Fibroblast of skin of left quadriceps (primary cell): ENCODE measurements at regions not wholly inside any gene's neighbourhood (a gene's known extent, or its start where the extent isn't known, plus 50 kb on each side); places are given as distances from the start of the nearest gene placed in this dataset.
"Not testable (repeated sequence)": the region's sequence is repeated elsewhere in the genome, so short reads cannot be mapped to it uniquely, and the experiment has no call there.

Source experiments
- DNase-seq, 2 experiments: peaks; one replicate each; pipeline ENCODE4 v3.0.0-alpha.2; 2013; ENCODE audit warnings: low read depth in 2 of 2

DNA sequence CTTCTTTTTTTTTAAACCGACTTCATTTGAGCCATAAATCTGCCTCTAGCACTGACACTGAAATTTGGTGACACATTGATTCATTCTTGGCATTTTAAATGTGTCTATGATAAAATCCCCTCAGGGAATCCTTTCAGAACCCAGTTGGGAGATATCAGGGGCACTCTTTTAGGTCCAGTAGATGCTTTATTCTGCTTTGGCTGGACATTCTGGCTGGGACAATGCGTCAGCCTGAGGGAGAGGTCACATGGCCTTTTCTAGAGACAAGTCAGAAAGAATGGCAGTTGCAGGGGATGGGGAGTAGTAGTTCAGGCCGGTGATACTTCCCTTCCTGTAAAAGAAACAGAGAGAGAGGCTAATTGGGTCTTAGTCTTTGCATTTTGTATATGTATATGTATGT, 63.1 kb downstream of the TRIM43 start:
- not testable (repeated sequence) for DNase-seq

GRCh38 chr2:95656553-95656952, 64.8 kb downstream of the TRIM43 start:
- DNase-seq = not testable (repeated sequence)

GRCh38 chr2:95657937-95658336, 66.1 kb downstream of the TRIM43 start:
- DNase-seq = not testable (repeated sequence)

DNA sequence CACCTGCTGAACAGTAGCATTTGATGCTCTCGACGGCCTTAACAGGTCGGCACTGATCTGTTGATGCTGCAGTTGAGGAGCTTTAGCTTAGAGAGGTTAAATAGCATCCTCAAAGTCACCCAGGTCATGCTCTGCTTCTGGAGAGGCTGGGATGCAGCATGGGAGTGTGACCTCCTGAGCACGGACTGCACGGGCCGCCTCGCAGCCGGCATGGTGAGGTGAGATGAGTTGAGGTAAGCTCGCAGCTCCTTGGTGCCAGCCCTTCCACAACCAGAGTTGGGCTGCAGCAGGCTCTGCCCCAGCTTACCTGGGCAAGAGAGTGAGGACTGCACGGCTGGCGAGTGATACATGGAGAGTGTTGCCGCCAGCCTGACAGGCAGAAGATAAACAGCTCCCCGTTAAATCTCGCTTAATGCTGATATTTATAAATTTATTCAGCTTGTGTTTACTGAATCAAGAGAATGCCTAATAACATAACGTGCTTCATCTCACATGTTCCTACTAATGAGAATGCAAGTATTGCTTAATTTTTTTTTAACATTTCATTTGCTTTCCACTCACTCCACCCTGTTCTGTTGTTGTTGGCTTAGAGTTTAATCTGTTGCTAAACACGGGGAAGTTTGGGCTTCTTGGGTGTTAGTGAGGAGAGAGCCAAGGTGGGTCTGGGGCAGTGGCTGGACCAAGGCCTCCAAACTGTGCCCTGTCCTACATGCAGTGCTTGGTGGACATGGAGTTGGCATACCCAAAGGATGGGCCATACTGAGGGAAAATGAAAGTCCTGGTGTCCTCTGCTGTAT, 69.2 kb downstream of the TRIM43 start:
- DNase-seq = not testable (repeated sequence)

- DNase-seq = not testable (repeated sequence)
Measured at GRCh38 chr2:95663471-95664441, 72.0 kb downstream of the TRIM43 start.

GRCh38 chr2:95666636-95667035, 74.8 kb downstream of the TRIM43 start:
- DNase-seq = not testable (repeated sequence)

- no peak for DNase-seq
Measured at GRCh38 chr2:95667480-95667879, 75.7 kb downstream of the TRIM43 start.

DNA sequence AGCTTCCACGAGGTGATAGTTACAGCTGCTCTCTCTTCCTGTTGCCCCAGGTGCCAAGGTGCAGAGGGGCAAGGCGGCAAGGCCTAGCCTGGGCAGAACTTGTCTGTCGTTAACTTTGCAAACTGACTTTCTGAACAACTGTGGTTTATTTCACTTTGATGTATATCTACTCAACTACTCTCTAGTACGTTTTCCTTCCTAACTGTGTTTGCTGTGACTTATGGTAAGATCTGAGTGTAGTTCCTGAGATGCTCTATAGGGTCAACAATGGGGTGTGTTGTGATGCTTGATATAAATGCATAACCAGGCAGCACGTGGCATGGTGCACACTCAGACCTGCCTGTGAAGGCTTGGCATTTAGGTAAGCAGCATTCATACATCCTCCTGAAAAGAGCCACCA, 77.1 kb downstream of the TRIM43 start:
- not testable (repeated sequence) for DNase-seq

- peak in 1 of 2 experiments; percentile 11 for DNase-seq
Measured at GRCh38 chr2:95669441-95669991, 77.7 kb downstream of the TRIM43 start.

DNA sequence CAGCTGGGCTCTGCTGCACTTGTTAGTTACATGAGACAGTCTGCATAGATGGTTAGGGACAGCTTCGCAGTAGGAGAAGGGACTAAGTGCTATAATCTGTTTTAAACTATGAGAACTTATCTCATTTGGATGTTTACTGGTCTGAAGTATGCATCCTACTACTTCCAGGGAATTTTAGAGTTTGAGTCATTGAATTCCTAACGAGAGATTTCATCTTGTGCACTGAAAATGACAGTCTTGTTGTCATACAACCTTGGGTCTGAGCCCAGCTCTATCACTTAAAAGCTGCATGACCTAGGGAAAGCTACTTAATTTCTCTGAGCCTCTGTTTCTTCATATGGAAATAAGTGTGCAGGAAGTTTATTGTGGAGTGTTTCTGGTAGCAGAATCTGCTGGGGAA, 78.4 kb downstream of the TRIM43 start:
- DNase-seq = peak; percentile 43 to 44

DNA sequence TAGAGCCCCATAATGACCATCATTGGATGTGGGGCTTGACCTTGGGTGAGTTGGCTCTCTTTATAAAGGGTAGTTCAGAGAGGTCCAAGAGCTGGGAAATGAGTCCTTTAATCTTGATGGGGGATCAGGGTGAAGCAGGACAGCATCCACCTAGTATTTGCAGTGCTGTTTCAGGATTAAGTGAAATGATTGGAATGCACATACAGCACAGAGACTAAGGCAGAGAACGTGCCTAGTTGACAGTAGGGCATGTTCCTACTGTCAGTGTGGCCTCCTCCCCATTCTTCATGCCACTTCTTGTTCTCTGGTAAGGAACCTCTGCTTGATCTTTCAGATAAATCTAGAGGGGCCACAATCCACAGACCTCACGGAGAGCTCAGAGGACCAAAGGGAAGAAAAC, 78.9 kb downstream of the TRIM43 start:
- DNase-seq = no peak

- not testable (repeated sequence) for DNase-seq
Measured at GRCh38 chr2:95671171-95671570, 79.4 kb downstream of the TRIM43 start.

DNA sequence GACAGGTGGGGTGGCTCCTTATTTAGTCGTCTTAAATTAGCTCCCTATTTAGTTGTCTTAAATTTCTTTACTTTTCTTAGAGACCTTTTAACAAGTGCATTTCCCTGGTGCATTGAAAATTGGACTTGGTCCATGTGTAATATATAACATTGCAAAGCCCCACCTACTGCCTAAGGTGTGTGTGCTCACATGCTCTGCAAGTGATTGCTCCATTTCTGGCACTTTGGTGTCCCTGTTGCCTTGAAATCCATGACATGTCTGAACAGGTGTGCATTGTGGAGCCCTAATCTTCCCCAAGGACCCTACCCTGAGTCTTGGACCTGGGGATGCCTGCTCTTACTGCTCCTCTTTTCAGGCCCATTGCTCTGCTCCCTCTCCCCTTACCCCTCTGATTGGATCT, 80.2 kb downstream of the TRIM43 start:
- DNase-seq = not testable (repeated sequence)

DNA sequence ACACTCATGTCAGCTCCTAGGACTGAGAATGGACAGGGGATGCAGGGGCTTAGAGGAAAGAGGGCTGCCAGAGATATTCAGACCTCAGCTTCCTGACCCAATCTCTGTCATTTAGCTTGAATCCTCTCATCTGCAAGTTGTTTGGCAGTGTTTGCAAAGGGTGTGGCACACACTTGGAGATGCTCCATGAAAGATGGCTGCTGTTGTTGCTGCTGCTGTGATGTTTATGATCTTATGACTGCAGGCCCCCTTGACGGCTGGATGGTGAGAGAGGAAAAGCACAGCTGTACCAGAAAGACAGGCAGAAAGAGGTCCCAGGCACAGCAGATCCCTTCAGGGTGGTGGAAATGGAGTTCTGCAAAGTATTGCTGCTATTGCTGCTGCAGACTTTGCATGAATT, 80.7 kb downstream of the TRIM43 start:
- not testable (repeated sequence) for DNase-seq

- no peak for DNase-seq
Measured at GRCh38 chr2:95674186-95674585, 82.4 kb downstream of the TRIM43 start.

- not testable (repeated sequence) for DNase-seq
Measured at GRCh38 chr2:95676573-95676972, 84.8 kb downstream of the TRIM43 start.

DNA sequence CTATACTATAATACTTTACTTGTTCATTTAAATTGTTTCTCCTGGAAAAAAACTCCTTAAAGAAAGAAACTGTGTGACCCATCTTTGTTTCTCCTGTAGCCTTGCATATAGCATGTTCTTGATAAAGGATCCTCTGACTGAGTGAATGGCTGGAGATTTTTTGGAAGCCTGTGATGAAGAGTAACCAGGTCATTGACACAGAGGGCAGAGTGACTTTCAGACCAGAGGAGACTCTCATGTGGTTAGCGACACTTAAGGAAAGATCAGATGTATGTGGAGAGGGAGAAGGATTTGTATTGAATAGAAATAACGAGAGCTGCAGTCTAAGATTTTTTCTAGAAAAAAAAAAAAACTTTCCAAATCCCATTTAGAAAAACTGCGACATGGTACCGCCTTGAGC, 85.5 kb downstream of the TRIM43 start:
- no peak for DNase-seq

DNA sequence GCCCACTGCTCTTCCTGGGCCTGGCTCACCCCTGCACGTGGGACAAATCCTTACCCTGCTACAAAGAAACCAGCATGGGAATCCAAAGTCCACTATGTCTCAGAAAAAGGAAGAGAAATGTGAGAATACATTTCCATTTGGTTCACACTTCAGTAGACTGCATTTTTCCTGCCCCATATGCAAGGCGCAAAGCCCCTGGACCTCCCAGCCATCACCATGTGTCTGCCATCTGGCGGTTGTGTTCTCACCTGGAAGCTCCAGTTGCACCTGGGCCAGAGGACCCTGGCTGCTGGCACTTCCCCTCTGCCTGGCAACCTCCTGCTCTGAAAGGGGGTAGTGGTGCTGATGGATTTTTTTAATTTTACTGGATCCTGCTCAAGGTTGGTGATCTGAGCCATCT, 86.0 kb downstream of the TRIM43 start:
- not testable (repeated sequence) for DNase-seq

GRCh38 chr2:95681158-95681557, 89.4 kb downstream of the TRIM43 start:
- DNase-seq = not testable (repeated sequence)

DNA sequence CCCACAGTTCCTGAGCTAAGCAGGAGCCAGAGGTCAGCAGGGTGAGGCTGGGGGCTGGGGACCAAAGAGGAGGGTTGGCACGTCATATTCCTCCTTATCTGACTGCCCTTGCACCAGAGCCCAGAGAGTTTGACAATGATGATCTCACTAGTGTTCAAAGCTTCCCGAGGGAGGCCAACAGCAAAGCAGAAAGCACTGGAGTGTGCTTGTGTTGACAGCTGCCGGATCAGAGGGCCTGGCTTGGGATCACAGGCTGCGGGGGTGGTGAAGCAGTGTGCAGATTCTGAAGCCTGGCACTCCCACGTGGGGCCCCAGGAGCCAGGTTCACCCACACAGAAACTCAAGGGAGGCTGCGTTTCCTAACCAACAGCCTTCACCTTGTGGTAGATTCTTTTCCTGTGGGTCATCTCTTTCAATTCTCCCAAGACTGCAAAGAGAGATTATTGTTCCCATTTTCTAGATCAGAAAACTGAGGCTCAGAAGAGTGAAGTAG, 89.8 kb downstream of the TRIM43 start:
- DNase-seq = not testable (repeated sequence)

DNA sequence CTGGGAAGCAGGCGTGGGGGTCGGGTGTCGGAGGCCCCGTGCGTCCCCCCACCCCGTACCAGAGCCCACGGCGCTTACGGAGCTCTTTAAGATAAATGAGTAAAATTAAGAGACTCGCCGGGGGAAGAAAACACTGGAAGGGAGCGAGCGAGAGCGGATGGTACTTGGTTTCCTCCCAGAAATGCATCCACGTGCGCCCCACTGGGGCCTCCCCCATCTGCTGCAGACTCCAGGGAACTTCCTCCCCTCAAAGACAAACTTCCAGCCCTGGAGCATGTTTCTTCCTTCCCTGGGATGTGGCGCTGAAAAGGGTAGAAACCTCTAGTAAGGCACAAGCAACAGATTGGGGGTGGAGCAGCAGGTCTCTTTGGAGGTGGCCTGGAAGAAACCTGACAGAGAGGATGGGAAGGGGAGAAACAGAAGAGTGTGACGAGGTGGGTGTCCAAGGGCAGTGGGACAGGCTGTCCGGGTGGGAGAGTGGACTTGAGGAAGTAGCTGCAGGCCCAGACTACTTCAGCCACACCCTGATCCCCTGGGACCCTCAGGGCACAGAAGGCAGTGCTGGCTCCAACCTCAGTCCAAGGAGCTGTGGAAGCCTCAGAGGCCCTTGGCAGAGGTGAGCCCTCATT, 91.2 kb downstream of the TRIM43 start:
- DNase-seq = not testable (repeated sequence)
